T-helper 9 cell (primary cell): ENCODE measurements at regions not wholly inside any gene's neighbourhood (a gene's known extent, or its start where the extent isn't known, plus 50 kb on each side); places are given as distances from the start of the nearest gene placed in this dataset.

Experiments
- DNase-seq: peaks from one replicate; pipeline ENCODE4 v3.0.0-alpha.2; 2020

DNA sequence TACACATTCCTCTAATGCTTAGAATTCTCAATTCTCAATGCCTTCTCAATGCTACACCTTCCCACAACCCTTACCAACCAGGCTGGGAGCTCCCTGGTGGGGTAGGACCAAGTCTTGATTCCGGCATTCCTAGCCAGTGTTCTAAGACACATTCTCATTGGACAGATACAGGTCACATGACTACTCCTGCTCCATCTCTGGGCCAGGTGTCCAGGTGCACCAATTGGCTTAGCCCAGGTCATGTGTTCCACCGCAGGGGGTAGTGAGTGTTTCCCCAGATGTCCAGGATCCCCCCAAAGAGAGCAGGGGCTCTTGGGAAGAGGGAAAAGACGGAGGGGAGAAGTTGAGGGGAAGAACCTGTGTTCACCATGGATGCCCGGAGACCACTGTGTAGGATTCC, 58.7 kb upstream of the MLN start:
- no peak for DNase-seq

- no peak for DNase-seq
These were observed 57.9 kb upstream of the MLN start for GRCh38 chr6:33861722-33862121.

DNA sequence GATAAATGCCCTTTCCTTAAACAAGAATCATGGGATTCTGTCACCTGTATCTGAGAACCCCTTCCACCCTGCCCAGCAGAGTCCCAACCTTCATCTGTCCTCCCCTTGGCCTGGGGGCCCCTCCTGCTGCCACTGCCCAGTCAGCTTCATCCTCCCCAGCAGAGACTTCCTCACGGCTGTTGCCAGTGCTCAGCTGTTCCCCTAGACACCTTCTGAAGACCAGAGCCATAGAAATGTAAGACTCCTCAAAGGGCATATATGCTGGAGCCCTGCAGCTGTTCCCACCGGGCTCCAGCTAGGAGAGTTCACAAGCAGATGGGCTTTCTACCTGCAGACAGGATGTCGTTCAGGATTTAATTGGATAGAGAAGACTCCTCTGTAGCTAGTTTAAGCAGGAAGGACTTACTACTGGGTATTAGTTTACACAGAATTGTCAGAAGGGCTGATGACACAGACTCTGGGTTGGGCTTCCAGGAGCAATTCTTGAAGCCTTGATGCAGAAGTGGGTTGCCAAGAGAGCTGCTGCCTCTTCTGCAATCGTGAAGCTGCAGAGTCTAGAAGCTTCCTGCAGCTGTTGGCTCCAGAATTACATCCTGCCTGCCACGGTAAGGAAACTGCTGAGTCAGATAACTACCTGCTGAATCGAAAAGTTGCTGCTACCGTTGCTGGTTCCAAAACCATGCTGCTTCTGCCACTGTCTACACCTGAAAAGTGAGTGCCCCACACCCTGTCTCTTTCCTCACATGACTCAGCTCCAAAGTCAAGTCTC, 57.1 kb upstream of the MLN start:
- DNase-seq: peak; percentile 12

GRCh38 chr6:33860006-33860405, 56.2 kb upstream of the MLN start:
- DNase-seq: no peak

- no peak for DNase-seq
These were observed 55.2 kb upstream of the MLN start for GRCh38 chr6:33858804-33859505.

DNA sequence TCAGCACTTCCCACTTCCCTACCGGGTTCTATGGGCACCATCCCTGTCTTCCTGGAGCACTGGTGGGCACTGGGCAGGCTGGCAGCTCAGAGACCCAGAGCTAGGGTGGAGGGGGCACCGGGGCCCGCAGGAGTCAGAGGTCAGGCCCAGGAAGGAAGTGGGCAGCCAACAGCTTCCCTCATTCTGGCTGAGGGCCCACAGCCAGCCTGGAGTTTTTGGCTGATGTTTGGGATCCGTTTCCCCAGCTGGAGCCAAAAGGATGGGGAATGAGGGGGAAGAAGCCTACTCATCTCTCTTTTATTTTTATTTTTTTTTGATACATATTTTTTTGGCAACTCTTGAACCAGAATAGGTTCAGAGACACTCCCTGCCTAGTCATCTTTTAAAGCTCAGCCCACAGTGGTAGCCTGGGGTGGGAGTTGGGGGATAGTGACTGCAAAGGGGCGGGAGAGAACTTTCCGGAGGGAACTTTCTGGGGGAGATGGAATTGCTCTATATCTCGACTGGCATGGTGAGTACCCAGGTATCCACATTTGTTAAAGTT, 54.2 kb upstream of the MLN start:
- DNase-seq: no peak

DNA sequence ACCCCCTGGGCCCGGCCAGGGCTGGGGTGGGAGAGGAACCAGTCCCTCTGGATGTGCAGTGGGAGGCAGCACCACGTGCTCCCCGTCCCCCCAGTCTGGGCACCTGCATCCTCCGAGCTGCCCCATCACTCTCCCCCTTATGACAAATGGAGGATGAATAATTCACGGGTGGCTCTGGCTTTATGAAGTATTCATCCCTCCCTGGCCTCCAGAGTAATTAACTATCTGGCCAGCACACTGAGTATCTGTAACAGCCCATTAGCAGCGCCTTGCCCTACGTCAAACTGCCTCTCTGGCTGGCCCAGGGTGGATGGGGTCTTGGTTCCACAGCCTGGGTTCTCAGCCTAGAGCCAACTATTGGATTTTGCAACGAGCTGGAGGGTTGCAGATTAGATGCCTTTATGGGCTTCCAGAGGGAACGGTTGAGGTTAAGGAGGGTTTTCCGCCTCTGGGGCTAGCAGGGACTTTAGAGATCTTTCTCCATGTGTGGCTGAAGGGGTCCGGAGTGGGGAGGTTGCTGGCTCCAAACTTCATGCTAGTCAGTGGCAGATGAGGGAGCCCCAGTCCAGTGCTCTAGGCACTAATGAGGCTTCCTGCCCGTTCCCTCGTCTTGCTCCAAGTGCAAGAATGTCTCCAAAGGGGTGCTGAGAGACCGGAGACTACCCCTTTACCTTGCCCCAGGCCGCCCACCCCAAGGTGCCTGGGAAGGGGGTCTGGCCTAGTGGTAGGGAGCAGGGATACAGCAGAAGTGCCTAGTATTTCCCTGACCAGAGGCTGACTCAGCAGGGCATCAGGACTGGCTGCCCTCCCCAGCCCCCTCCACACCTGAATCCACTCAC, 53.5 kb upstream of the MLN start:
- no peak for DNase-seq

GRCh38 chr6:33856655-33857054, 52.9 kb upstream of the MLN start:
- peak; percentile 46 for DNase-seq

DNA sequence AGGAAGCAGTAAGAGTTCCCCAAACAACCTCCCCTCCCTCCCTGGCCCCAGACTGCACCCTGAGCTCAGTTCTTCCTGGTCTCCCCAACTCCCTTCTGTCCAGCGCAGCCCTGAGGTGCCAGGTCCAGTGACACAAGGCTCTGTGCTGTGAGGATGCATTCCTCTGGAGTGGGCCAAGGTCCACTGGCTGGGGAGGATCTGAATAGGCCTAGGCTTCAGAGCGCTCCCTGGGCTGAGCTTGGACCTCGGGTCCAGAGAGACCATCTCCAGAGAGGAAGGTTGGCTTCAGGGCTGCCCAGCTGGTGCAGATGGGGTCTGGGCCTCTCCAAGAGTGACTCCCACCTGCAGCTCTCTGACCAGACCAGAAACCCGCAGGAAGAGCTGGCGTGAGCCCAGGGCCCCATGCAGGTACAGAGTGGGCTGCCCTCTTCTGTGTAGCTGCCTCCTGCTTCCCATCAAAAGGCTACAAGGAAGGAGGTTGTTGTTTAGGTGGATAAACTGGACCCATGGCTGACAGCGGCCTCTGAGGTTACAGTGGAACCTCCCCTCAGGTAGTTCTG, 52.3 kb upstream of the MLN start:
- no peak for DNase-seq

DNA sequence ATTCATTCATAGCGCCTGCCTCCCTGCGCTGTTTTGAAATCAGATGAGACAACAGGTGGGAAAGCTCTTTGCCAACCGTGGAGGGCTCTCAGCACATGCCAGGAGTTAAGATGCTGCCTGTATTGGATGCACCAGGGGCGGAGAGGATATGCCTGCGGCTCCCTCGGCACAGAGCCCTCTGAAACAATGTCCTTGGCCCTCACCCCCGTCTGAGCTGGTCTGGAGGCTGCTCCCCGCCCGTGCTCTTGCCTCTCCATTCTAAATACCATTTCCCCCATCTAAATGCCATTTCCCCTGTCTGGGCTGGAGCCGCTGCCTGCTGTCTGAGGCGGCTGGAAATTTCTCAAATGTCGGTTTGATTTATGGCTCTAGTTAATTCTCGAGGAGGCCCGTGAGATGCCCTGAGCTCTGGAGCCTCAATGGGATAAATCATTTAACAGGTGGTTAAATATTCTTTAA, 50.8 kb upstream of the MLN start:
- DNase-seq: no peak

DNA sequence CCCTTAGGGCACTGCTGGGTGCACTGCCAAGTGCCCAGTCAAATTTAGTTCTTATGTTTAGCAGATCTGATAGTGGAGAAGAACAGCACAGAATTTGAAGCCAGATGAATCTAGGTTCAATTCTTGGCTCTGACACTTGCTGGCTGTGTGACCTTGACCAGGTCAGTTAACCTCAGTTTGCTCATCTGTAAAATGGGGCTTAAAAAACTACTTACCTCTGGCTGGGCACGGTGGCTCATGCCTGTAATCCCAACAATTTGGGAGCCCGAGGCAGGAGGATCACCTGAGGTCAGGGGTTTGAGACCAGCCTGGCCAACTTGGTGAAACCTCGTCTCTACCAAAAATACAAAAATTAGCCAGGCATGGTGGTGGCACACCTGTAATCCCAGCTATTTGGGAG, 49.9 kb upstream of the MLN start:
- DNase-seq: no peak
